Thyroid gland (tissue), 4 donors: ENCODE measurements at regions not wholly inside any gene's neighbourhood (a gene's known extent, or its start where the extent isn't known, plus 50 kb on each side); places are given as distances from the start of the nearest gene placed in this dataset.

Experiments
- CTCF ChIP-seq, 6 experiments: fragments of 200-600 bp in 3 of 6; fragments of 450-650 bp in 3 of 6; sonication (generic) in 3 of 6; IDR thresholded peaks; one replicate each; pipeline ENCODE4 v1.5.1; 2016 to 2019; ENCODE audit warnings: antibody characterized with exemption in 6 of 6, mild to moderate bottlenecking in 2 of 6, inconsistent platforms in 1 of 6, moderate library complexity in 1 of 6
- POLR2A ChIP-seq, 2 donors: fragments of 450-650 bp; IDR thresholded peaks; one replicate each; pipeline ENCODE4 v1.6.1; 2017; ENCODE audit warnings: antibody characterized with exemption in 2 of 2, mild to moderate bottlenecking in 2 of 2, moderate library complexity in 1 of 2

GRCh38 chr2:9748577-9748976 lies 94.7 kb upstream of the TAF1B start:
- TF ChIP-seq CTCF (IDR thresholded peaks at IDR 0.05) = no peak
- no peak for TF ChIP-seq POLR2A (IDR thresholded peaks at IDR 0.05)
